Neural crest cell (in vitro differentiated cells): ENCODE measurements at regions not wholly inside any gene's neighbourhood (a gene's known extent, or its start where the extent isn't known, plus 50 kb on each side); places are given as distances from the start of the nearest gene placed in this dataset.
A peak's percentile ranks its signal among the peaks of the same experiment; 100 is the strongest.

Source experiments
- DNase-seq: peaks from one replicate; pipeline ENCODE4 v3.0.0; 2021; ENCODE audit warnings: low read depth, mixed read lengths, low spot score
- H3K27ac Mint-ChIP-seq: one replicate; pipeline ENCODE4 v1.8.0; 2021; ENCODE audit warnings: mild to moderate bottlenecking, mixed read lengths; ENCODE audit not compliant: unreplicated experiment
- H3K27me3 Mint-ChIP-seq: 2 replicates; pipeline ENCODE4 v1.8.0; 2021; ENCODE audit warnings: low read depth, mild to moderate bottlenecking, mixed read lengths
- H3K36me3 Mint-ChIP-seq: 2 replicates; pipeline ENCODE4 v1.8.0; 2021; ENCODE audit warnings: low read depth, mild to moderate bottlenecking, mixed read lengths
- H3K4me1 Mint-ChIP-seq: 2 replicates; pipeline ENCODE4 v1.8.0; 2021; ENCODE audit warnings: mixed read lengths
- H3K4me3 Mint-ChIP-seq: one replicate; pipeline ENCODE4 v1.8.0; 2021; ENCODE audit warnings: mild to moderate bottlenecking, mixed read lengths
- H3K9me3 Mint-ChIP-seq: 2 replicates; pipeline ENCODE4 v1.8.0; 2021; ENCODE audit warnings: mixed read lengths
- TF ChIP-seq, protein P1 (sequence below): fragments of 200-600 bp; sonication (generic); conservative IDR thresholded peaks from 2 replicates; pipeline ENCODE4 v1.5.0; 2021; ENCODE audit warnings: antibody characterized with exemption, mild to moderate bottlenecking

DNA sequence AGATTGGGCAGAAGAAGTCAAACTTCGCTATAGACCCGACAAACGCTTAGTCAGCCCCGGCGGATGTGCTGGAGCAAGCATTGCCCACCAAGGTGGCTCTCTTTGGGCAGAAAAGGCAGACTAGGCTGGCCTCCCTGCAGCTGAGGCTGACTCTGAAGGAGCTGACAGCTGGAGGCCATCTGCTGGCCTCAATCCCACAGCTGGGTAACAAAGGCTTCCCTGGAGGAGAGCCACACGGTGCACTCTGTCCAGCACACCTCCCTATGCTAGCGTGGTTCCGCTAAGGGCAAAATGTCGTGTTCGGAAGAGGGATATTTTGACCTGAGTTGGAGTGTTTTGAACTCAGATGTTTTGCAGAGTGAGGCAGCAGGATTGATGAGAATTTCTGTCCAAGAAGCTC lies 103.5 kb upstream of the PTCH1 start:
- Mint-ChIP-seq H3K27ac (no peak overlapping the region), H3K4me1 (no peaks in the 10 kb centered on the region), H3K36me3 (no peaks in the 10 kb centered on the region), H3K4me3 (no peak overlapping the region), H3K9me3 (peaks cover 5% of the 10 kb centered on the region), H3K27me3 (no peaks in the 10 kb centered on the region)
- TF ChIP-seq, protein P1, sequence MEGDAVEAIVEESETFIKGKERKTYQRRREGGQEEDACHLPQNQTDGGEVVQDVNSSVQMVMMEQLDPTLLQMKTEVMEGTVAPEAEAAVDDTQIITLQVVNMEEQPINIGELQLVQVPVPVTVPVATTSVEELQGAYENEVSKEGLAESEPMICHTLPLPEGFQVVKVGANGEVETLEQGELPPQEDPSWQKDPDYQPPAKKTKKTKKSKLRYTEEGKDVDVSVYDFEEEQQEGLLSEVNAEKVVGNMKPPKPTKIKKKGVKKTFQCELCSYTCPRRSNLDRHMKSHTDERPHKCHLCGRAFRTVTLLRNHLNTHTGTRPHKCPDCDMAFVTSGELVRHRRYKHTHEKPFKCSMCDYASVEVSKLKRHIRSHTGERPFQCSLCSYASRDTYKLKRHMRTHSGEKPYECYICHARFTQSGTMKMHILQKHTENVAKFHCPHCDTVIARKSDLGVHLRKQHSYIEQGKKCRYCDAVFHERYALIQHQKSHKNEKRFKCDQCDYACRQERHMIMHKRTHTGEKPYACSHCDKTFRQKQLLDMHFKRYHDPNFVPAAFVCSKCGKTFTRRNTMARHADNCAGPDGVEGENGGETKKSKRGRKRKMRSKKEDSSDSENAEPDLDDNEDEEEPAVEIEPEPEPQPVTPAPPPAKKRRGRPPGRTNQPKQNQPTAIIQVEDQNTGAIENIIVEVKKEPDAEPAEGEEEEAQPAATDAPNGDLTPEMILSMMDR, result no peak
- no peak for DNase-seq

DNA sequence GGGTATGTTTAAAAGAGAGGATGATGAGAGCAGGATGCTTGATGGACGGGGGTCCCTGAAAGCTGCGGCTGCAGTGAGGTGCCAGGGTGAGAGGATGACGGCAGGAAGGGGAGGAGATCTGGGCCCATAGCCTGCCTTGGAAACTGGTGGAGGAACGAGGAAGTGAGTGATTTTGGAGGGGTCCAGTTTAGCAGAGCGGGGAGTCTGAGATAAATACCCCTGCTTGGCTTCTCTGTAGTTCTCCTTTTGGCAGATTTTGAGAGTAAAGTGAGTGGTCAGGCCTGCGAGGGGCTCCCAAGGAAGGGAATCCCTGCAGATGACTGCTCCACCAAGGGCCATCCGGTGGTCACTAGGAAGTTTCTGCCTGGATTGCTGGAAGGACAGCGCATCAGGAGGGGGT lies 98.5 kb upstream of the PTCH1 start:
- no peaks in the 10 kb centered on the region for H3K27me3 Mint-ChIP-seq
- no peak for DNase-seq
- H3K4me1 Mint-ChIP-seq, result no peaks in the 10 kb centered on the region
- TF ChIP-seq, protein P1, result no peak
- no peaks in the 10 kb centered on the region for H3K9me3 Mint-ChIP-seq
- H3K4me3 Mint-ChIP-seq, result no peak overlapping the region
- H3K36me3 Mint-ChIP-seq, result no peaks in the 10 kb centered on the region
- H3K27ac Mint-ChIP-seq, result peak overlapping the region; percentile 93

DNA sequence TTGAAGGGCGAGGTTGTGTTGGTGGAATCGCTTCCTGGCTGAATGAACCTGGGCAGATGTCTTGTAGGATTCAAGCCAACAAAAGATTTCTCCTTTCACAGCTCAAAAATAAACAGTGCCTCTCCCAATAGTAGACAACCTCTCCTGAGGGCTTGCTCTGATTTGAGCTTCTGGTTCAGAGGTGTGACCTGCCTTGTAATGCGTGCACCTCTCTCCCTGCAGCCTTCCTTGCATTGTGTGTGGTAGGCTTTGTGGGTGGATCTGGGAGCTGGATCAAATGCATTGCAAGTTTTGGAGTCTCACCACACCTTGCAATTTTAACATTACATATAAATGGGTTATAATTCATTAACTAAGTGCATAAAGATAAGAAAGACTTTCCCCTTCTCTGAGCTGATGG lies 96.9 kb upstream of the PTCH1 start:
- no peaks in the 10 kb centered on the region for H3K36me3 Mint-ChIP-seq
- H3K4me1 Mint-ChIP-seq, result no peaks in the 10 kb centered on the region
- no peak for DNase-seq
- no peaks in the 10 kb centered on the region for H3K9me3 Mint-ChIP-seq
- H3K4me3 Mint-ChIP-seq, result no peak overlapping the region
- no peaks in the 10 kb centered on the region for H3K27me3 Mint-ChIP-seq
- H3K27ac Mint-ChIP-seq, result no peak overlapping the region
- TF ChIP-seq, protein P1, result no peak

DNA sequence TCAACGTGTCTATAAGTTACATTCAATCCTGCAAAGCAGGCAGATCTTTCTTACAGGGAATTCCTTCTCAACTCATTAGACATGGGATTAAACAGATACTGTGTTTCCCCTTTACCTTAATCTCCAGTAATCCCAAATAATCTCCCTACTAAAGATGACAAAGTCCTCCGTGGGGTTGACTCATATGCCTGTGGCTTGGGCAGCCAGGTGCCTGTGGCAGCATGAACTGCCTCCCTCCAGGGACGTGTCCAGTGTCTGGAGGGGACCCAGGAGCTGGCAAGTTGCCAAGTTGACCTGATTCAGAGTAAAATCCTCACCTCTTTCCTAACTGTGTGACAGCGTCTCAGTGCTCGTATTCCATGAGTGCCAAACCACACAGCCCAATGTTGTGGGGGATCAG lies 94.6 kb upstream of the PTCH1 start:
- no peak overlapping the region for H3K27ac Mint-ChIP-seq
- H3K4me3 Mint-ChIP-seq, result no peak overlapping the region
- no peaks in the 10 kb centered on the region for H3K27me3 Mint-ChIP-seq
- peaks cover 18% of the 10 kb centered on the region for H3K4me1 Mint-ChIP-seq
- H3K36me3 Mint-ChIP-seq, result no peaks in the 10 kb centered on the region
- H3K9me3 Mint-ChIP-seq, result no peaks in the 10 kb centered on the region
- TF ChIP-seq, protein P1, result no peak
- no peak for DNase-seq

DNA sequence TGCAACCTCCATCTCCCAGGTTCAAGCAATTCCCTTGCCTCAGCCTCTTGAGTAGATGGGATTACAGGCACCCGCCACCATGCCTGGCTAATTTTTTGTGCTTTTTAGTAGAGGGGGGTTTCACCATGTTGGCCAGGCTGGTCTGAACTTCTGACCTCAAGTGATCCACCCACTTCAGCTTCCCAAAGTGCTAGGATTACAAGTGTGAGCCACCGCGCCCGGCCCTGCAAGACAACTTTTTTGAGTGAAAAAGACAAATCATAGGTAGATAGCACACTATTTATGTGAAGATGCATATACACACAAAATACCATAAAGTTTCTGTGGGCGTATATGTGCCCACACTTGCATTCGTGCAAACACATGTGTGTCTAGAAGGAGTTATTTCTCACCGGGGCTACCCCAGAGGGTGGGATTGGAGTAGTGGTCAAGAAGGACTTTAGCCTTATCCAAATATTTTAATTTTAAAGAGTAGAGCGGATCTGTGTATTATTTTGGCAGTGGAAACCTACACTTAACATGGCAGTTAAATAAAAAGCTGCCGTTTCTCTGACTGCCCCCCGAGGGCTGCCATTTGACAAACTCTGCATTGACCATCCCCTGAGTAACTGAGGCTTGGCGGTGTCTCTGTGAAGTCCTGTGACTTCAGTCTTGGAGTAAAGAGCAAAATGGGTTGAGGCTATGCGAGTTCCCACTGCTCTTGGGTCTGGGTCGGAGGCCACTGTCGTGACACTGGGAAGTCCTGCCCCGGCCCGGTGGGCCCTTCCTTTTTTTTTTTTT lies 93.4 kb upstream of the PTCH1 start:
- peaks cover 27% of the 10 kb centered on the region for H3K4me1 Mint-ChIP-seq
- H3K27me3 Mint-ChIP-seq, result no peaks in the 10 kb centered on the region
- no peaks in the 10 kb centered on the region for H3K9me3 Mint-ChIP-seq
- H3K27ac Mint-ChIP-seq, result no peak overlapping the region
- no peaks in the 10 kb centered on the region for H3K36me3 Mint-ChIP-seq
- no peak overlapping the region for H3K4me3 Mint-ChIP-seq
- TF ChIP-seq, protein P1, result no peak
- DNase-seq, result no peak
